NCI-H2171 (cell line): ENCODE measurements at regions not wholly inside any gene's neighbourhood (a gene's known extent, or its start where the extent isn't known, plus 50 kb on each side); places are given as distances from the start of the nearest gene placed in this dataset.
"Not testable (repeated sequence)": the region's sequence is repeated elsewhere in the genome, so short reads cannot be mapped to it uniquely, and the experiment has no call there.

Source experiments
- DNase-seq: peaks from one replicate; lab custom pipeline; 2025; lab: John Stamatoyannopoulos, UW

DNA sequence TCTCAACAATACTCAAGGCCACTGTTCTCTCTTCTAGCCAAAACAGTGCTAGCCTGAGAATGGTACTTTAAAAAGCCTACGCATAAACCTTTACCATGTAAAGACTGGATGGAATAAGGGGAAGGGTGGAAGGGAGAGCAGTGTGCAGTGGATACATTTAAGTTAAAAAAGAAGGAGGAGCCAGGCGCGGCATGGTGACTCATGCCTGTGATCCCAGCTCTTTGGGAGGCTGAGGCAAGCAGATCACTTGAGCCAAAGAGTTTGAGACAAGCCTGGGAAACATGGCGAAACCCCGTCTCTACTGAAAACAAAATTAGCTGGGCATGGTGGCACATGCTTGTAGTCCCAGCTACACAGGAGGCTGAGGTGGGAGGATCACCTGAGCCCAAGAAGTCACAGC, 127.7 kb upstream of the KIF2A start:
- no peak for DNase-seq

DNA sequence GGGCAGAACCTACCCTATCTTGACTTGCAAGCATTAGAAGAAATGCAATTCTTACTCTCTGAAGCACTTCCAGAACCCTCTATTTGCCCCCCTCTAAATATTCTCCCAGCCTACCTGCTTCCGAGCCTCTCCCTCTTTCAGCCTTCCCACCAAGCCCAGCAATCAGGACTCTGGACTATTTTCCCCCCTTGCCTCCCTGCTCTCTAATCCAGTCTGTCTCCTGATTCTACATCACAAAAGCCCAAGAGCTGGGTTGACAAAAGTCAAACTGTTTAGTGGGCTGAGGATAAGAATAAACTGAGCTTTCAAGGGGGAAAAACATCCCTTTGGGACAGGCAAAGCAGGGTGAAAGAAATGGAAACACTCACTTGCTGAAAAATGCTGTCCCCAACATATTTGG, 123.2 kb upstream of the KIF2A start:
- DNase-seq = no peak

DNA sequence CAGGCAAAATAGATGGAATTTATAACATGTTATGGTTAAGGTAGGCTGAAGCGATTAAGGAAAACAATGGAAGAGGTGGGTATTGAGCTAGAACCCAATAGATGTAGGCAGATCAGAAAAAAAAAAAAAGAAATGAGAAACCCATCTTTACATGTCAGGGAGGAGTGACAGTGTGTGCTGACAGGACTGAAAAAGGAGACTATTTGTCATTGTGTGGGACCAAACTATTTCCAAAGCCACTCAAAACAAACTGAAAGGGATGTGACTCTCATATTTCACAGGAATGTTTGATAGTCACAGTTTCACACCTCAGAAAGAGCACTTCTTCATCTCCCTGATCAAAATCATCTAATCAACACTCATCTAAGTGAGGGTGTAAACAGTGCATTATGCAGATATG, 122.3 kb upstream of the KIF2A start:
- no peak for DNase-seq

DNA sequence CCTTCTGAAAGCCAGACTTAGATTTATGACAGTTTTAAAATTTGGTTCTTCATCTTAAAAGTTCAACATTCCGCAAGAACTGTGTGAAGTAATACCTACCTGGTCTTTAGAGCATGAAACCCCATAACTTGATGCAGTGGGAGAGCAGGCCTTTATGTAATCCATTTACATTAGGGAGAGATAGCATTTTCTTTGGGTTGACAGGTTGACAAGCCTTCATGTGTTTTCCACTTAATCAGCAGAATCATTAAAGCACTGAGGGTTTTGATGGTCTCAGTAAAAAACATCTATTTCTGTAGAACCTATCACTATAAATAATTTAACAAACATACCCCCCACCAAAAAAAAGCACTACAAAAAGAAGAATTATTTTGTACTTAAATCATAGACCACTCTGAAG, 121.6 kb upstream of the KIF2A start:
- DNase-seq = no peak

DNA sequence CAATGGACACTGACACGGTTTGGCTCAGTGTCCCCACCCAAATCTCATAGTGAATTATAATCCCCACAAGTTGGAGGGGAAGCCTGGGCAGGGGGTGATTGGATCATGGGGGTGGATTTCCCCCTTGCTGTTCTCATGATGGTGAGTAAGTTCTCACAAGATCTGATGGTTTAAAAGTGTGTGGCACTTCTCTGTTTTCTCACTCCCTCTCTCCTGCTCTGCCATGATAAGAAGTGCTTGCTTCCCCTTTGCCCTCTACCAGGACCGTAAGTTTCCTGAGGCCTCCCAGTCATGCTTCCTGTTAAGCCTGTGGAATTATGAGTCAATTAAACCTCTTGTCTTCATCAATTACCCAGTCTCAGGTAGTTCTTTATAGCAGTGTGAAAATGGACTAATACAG, 115.8 kb upstream of the KIF2A start:
- DNase-seq = no peak

- DNase-seq = no peak
Observed at GRCh38 chr5:62190931-62191330, 115.1 kb upstream of the KIF2A start.

- no peak for DNase-seq
Observed at GRCh38 chr5:62192958-62193357, 113.0 kb upstream of the KIF2A start.

- DNase-seq = not testable (repeated sequence)
Observed at GRCh38 chr5:62196532-62196931, 109.5 kb upstream of the KIF2A start.

GRCh38 chr5:62197697-62198096, 108.3 kb upstream of the KIF2A start:
- DNase-seq = no peak

- no peak for DNase-seq
Observed at GRCh38 chr5:62198421-62198820, 107.6 kb upstream of the KIF2A start.

GRCh38 chr5:62199792-62200716, 106.0 kb upstream of the KIF2A start:
- no peak for DNase-seq

DNA sequence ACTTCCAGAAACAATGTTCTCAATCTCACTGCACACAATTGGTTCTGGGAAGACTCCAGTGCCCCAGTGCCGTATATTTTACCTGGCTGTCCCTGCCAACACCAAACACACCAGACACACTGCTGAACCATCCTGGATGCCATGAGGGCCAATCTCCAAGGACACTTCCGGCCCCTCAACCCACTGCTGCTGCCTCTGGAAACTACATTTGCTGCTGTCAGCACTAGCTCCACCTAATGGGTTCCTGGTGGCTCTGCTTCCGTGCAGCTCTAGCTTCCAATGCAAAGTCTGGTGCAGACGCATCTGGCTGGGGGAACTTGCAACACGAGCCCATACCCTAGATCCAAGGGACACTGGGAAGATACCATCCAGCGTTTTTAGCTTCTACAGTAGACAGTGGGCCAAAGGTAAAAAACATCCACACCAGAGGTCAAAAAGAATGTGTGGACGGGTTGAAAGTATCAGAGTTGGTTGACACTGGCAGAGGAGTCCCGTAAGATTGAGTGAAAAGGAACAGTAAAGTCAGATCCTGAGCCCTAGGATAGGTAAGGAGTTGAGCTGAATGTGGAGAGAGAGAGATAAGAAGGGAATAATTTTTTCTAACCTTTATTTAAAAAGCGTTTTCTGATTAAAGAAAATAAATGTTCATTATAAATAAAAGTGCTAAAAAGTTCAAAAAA, 99.7 kb upstream of the KIF2A start:
- DNase-seq = no peak

GRCh38 chr5:62208218-62208852, 97.7 kb upstream of the KIF2A start:
- no peak for DNase-seq

GRCh38 chr5:62211405-62211804, 94.6 kb upstream of the KIF2A start:
- DNase-seq = no peak

DNA sequence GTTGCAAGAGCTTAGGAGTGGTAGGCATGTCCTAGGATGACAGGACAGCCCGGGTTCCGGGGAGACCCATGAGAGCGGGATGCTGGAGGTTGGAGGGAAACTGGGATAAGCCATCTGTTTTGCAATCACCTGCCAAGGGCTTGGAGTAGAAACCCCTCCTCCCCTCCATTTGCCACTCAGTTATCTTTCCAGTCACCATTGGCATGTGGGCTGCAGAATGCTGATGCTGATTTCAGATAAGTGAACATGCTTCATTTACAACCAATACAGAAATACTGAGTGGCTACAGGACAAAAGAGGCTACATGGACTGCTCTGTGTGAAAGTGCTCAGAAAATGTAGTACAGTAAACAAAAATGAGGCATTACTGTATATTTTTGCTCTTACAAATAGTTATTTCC, 93.4 kb upstream of the KIF2A start:
- DNase-seq = no peak

DNA sequence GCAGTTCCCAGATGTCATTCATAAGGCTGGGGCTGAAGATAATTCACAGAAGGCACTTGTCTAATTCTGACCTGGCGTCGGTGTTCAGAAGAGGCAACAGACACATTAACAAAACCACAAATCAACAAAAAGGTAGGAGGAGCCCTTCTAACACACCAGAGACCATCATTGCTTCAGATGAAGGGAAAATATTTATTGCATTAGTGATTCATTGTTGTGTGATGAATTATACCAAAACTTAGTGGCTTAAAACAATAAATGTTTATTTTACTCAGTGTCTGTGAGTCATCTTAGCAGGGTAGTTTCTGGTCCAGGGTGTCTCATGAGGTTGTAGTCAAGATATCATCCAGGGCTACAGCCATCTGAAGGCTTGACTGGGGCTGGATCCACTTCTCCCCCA, 91.3 kb upstream of the KIF2A start:
- no peak for DNase-seq

DNA sequence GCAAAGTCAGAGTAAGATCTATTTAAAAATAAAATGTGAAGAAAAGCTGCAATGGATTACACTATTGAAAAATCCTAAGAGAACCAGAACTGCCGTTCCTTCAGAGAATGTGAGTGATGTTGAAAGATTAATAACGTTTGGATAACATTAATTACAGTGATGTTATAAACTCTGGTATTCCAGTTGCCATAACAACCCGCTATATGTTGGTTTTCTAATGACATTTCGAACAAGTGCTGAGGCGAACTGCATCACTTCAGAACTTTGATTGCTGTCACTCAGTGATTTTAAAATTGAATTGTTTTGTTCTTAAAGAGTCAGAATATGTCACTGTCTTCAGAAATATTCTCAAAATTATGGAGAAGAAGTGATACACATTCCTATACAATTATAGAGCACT, 89.4 kb upstream of the KIF2A start:
- not testable (repeated sequence) for DNase-seq

DNA sequence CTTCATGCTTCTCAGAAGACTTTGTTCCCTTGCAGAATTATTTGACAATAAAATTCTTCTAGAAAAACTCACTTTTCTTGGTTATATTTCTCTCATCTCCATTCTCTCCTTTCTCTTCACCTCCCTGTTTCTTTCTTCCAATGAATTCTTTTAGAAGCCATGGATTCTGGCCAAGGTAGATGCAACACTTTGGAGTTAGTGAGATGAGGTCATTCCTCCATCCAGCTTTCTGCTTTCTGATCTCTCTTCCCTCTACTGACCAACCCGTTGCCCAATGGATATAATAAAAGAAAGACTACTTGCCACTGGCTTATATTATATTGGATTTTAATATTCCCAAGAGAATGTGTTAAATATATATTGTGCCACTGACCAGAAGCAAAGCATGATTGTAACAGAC, 88.9 kb upstream of the KIF2A start:
- not testable (repeated sequence) for DNase-seq

DNA sequence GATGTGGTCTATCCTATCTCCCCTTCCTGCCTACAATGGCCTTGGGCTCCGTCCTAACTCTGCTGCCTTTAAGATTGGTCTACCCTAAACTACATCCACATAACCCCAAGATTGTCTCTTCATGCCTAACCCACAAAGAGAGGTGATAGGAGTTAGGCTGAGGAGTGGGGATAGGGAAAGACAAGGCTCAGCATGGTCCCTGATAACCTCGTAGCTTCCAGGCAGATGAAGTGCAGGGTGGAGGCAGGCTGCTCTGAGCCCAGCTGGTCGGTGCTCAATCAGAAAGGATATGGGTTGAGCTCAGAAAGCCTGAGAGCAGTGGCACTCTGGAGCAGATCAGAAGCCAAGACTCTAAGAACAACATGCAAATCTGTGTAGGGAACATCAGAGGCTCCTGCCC, 87.1 kb upstream of the KIF2A start:
- DNase-seq = not testable (repeated sequence)

- DNase-seq = not testable (repeated sequence)
Observed at GRCh38 chr5:62221881-62222280, 84.1 kb upstream of the KIF2A start.

- DNase-seq = not testable (repeated sequence)
Observed at GRCh38 chr5:62222305-62222704, 83.7 kb upstream of the KIF2A start.

- DNase-seq = not testable (repeated sequence)
Observed at GRCh38 chr5:62223312-62223670, 82.7 kb upstream of the KIF2A start.
